SKM-1 treated with dmso at 0.1 percent for 144 hours (cell line): ENCODE measurements at regions not wholly inside any gene's neighbourhood (a gene's known extent, or its start where the extent isn't known, plus 50 kb on each side); places are given as distances from the start of the nearest gene placed in this dataset.

Source experiments
- DNase-seq: peaks from one replicate; lab custom pipeline; 2025; ENCODE audit not compliant: unreplicated experiment; lab: John Stamatoyannopoulos, UW

- no peak for DNase-seq
Observed at GRCh38 chr1:84090447-84091245, 53.4 kb upstream of the PRKACB start.

GRCh38 chr1:84089867-84090266 lies 54.2 kb upstream of the PRKACB start:
- DNase-seq, result no peak

- no peak for DNase-seq
Observed at GRCh38 chr1:84089465-84089864, 54.6 kb upstream of the PRKACB start.

GRCh38 chr1:84086616-84087015 lies 57.5 kb upstream of the PRKACB start:
- no peak for DNase-seq

- DNase-seq, result no peak
Observed at GRCh38 chr1:84086189-84086588, 57.9 kb upstream of the PRKACB start.

GRCh38 chr1:84083307-84083706 lies 60.8 kb upstream of the PRKACB start:
- DNase-seq, result no peak

- no peak for DNase-seq
Observed at GRCh38 chr1:84078842-84079202, 65.2 kb upstream of the PRKACB start.

GRCh38 chr1:84078108-84078841 lies 65.8 kb upstream of the PRKACB start:
- DNase-seq, result no peak

- peak; percentile 75 for DNase-seq
Observed at GRCh38 chr1:84077476-84078107, 66.5 kb upstream of the PRKACB start.

GRCh38 chr1:84073266-84073665 lies 70.8 kb upstream of the PRKACB start:
- DNase-seq, result no peak

GRCh38 chr1:84069236-84069845 lies 70.4 kb upstream of the TTLL7 start:
- DNase-seq, result no peak

- no peak for DNase-seq
Observed at GRCh38 chr1:84062496-84062895, 63.6 kb upstream of the TTLL7 start.

GRCh38 chr1:84061336-84061735 lies 62.4 kb upstream of the TTLL7 start:
- DNase-seq, result no peak

- DNase-seq, result no peak
Observed at GRCh38 chr1:84060781-84061180, 61.8 kb upstream of the TTLL7 start.

GRCh38 chr1:84048820-84049219 lies 49.9 kb upstream of the TTLL7 start:
- DNase-seq, result no peak
